NB4 (cell line): ENCODE measurements at regions not wholly inside any gene's neighbourhood (a gene's known extent, or its start where the extent isn't known, plus 50 kb on each side); places are given as distances from the start of the nearest gene placed in this dataset.

Experiments used
- MAX ChIP-seq: IDR thresholded peaks from 2 replicates; pipeline ENCODE4 v1.6.1; 2011; ENCODE audit warnings: low read depth, low read length
- MYC ChIP-seq: IDR thresholded peaks from 2 replicates; pipeline ENCODE4 v1.6.1; 2011; ENCODE audit warnings: low read depth, low read length
- POLR2A ChIP-seq: IDR thresholded peaks from 2 replicates; pipeline ENCODE4 v1.6.1; 2011; ENCODE audit warnings: mild to moderate bottlenecking; ENCODE audit not compliant: insufficient read length; ENCODE audit errors: extremely low read depth
- TF ChIP-seq, protein P1 (sequence below): IDR thresholded peaks from one replicate; pipeline ENCODE4 v1.5.1; 2012; ENCODE audit warnings: low read depth, low read length

- TF ChIP-seq, protein P1, sequence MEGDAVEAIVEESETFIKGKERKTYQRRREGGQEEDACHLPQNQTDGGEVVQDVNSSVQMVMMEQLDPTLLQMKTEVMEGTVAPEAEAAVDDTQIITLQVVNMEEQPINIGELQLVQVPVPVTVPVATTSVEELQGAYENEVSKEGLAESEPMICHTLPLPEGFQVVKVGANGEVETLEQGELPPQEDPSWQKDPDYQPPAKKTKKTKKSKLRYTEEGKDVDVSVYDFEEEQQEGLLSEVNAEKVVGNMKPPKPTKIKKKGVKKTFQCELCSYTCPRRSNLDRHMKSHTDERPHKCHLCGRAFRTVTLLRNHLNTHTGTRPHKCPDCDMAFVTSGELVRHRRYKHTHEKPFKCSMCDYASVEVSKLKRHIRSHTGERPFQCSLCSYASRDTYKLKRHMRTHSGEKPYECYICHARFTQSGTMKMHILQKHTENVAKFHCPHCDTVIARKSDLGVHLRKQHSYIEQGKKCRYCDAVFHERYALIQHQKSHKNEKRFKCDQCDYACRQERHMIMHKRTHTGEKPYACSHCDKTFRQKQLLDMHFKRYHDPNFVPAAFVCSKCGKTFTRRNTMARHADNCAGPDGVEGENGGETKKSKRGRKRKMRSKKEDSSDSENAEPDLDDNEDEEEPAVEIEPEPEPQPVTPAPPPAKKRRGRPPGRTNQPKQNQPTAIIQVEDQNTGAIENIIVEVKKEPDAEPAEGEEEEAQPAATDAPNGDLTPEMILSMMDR, result no peak
- TF ChIP-seq POLR2A, result no peak
- no peak for TF ChIP-seq MYC
- TF ChIP-seq MAX, result no peak
Observed at GRCh38 chr1:55517036-55517435, 301.9 kb upstream of the USP24 start.
